Endothelial cell of umbilical vein (primary cell): ENCODE measurements at regions not wholly inside any gene's neighbourhood (a gene's known extent, or its start where the extent isn't known, plus 50 kb on each side); places are given as distances from the start of the nearest gene placed in this dataset.

Source experiments
- BruUV-seq: library from RNA; stranded (reverse); fragments of 400-500 nt; replicated peaks from 2 replicates; lab custom pipeline; 2021; lab: Mats Ljungman, UMichigan
- CTCF ChIA-PET: fragments of 300-600, 350-600 bp; sonication (Branson Sonifier 250); formaldehyde crosslinking; loops from one replicate; lab custom pipeline; 2021; ENCODE audit warnings: antibody characterized with exemption, inconsistent platforms; lab: Charles Lee
- POLR2A ChIA-PET: fragments of 300-600, 350-600 bp; sonication (Branson Sonifier 250); formaldehyde crosslinking; loops from one replicate; lab custom pipeline; 2021; ENCODE audit warnings: antibody characterized with exemption, inconsistent platforms; lab: Charles Lee
- DNase-seq: peaks from one replicate; pipeline ENCODE4 v3.0.0-alpha.2; 2011; ENCODE audit warnings: low read depth, low spot score
- FAIRE-seq: peaks from 2 replicates; lab custom pipeline; 2011; peaks lifted over from hg19 to GRCh38; lab: Jason Lieb, UNC
- H2AFZ ChIP-seq: 2 replicates; pipeline ENCODE4 v1.6.0; 2012; ENCODE audit warnings: low read depth, low read length, control low read depth, inconsistent platforms
- H3K27ac ChIP-seq: 2 replicates; pipeline ENCODE4 v1.5.1; 2011; ENCODE audit warnings: low read depth, mild to moderate bottlenecking, control low read depth, low read length, moderate library complexity; ENCODE audit not compliant: insufficient read depth
- H3K27me3 ChIP-seq, 2 experiments: 2 replicates each; pipeline versions ENCODE4 v1.6.0 to v1.6.1; 2011; ENCODE audit warnings: low read length in 2 of 2, mixed read lengths in 1 of 2; ENCODE audit not compliant: control insufficient read depth in 2 of 2, insufficient read depth in 2 of 2
- H3K36me3 ChIP-seq, 2 experiments: 2 replicates in 1 of 2; 3 replicates in 1 of 2; pipeline ENCODE4 v1.5.1; 2011; ENCODE audit warnings: low read length in 2 of 2, mild to moderate bottlenecking in 1 of 2, moderate library complexity in 1 of 2; ENCODE audit not compliant: control insufficient read depth in 2 of 2, insufficient read depth in 2 of 2; ENCODE audit errors: extremely low read depth in 1 of 2
- H3K4me1 ChIP-seq: 3 replicates; pipeline ENCODE4 v1.5.1; 2011; ENCODE audit warnings: mild to moderate bottlenecking, low read length; ENCODE audit not compliant: control insufficient read depth, insufficient read depth; ENCODE audit errors: extremely low read depth
- H3K4me2 ChIP-seq: 2 replicates; pipeline ENCODE4 v1.6.1; 2011; ENCODE audit warnings: low read length, control low read depth, mixed read lengths; ENCODE audit not compliant: insufficient read depth
- H3K4me3 ChIP-seq, 3 experiments: fragments of 200-600 bp in 1 of 3; sonication (generic), shearing (Covaris generic) in 1 of 3; replicated peaks in 1 of 3; 2 replicates each; pipeline ENCODE4 v1.5.1; 2011 to 2016; ENCODE audit warnings: control low read depth in 3 of 3, low read length in 3 of 3, mild to moderate bottlenecking in 2 of 3, inconsistent platforms in 1 of 3, low read depth in 1 of 3, moderate library complexity in 1 of 3; ENCODE audit not compliant: insufficient read depth in 1 of 3
- H3K79me2 ChIP-seq: 2 replicates; pipeline ENCODE4 v1.6.0; 2012; ENCODE audit warnings: low read length, inconsistent platforms; ENCODE audit not compliant: control insufficient read depth, insufficient read depth
- H3K9ac ChIP-seq: replicated peaks from 2 replicates; pipeline ENCODE3; 2011; ENCODE audit warnings: low read length, control low read depth; ENCODE audit not compliant: insufficient read depth; ENCODE audit errors: extremely low read depth
- H3K9me1 ChIP-seq: replicated peaks from 3 replicates; pipeline ENCODE4 v1.6.0; 2011; ENCODE audit warnings: mild to moderate bottlenecking, low read length; ENCODE audit not compliant: control insufficient read depth, insufficient read depth; ENCODE audit errors: extremely low read depth
- H3K9me3 ChIP-seq: replicated peaks from 2 replicates; pipeline ENCODE4 v1.5.1; 2012; ENCODE audit warnings: low read length, inconsistent platforms; ENCODE audit not compliant: control insufficient read depth, insufficient read depth
- H4K20me1 ChIP-seq: replicated peaks from 2 replicates; pipeline ENCODE3; 2011; ENCODE audit warnings: mild to moderate bottlenecking, low read length; ENCODE audit not compliant: control insufficient read depth, insufficient read depth; ENCODE audit errors: extremely low read depth
- EZH2 ChIP-seq: IDR thresholded peaks from 2 replicates; pipeline ENCODE4 v1.6.1; 2012; ENCODE audit warnings: borderline replicate concordance, low read depth, mild to moderate bottlenecking, moderate library complexity, low read length, inconsistent platforms; ENCODE audit not compliant: severe bottlenecking
- FOS ChIP-seq: IDR thresholded peaks from 2 replicates; pipeline ENCODE4 v1.6.1; 2011; ENCODE audit warnings: mild to moderate bottlenecking, low read length, moderate library complexity, borderline replicate concordance; ENCODE audit not compliant: insufficient read depth
- GATA2 ChIP-seq: IDR thresholded peaks from 2 replicates; pipeline ENCODE4 v1.7.0; 2011; ENCODE audit warnings: low read depth, mild to moderate bottlenecking, moderate library complexity, mixed read lengths, low read length; ENCODE audit not compliant: insufficient read length, insufficient read depth
- JUN ChIP-seq: IDR thresholded peaks from 2 replicates; pipeline ENCODE4 v1.6.1; 2011; ENCODE audit warnings: borderline replicate concordance, low read depth; ENCODE audit not compliant: insufficient read length, insufficient read depth
- MYC ChIP-seq: IDR thresholded peaks from one replicate; pipeline ENCODE4 v1.6.1; 2011; ENCODE audit warnings: mild to moderate bottlenecking, low read depth, low read length
- POLR2A ChIP-seq: IDR thresholded peaks from 2 replicates; pipeline ENCODE4 v1.6.1; 2012; ENCODE audit warnings: low read depth, mild to moderate bottlenecking, control low read depth, low read length
- POLR2AphosphoS5 ChIP-seq: IDR thresholded peaks from 2 replicates; pipeline ENCODE4 v1.6.1; 2012; ENCODE audit warnings: low read depth, mild to moderate bottlenecking, control low read depth, low read length, moderate library complexity; ENCODE audit not compliant: insufficient read depth
- dilution Hi-C: fragments of 300-500 bp; cut with MboI; formaldehyde crosslinking; loops from one replicate; pipeline ENCODE4 v1.15.0; 2019; ENCODE audit warnings: low sequenced_read_pairs; ENCODE audit not compliant: extremely low pct_ligation_motif_present
- intact Hi-C: fragments of 100-400 bp; cut with micrococcal nuclease; formaldehyde crosslinking; loops from one replicate; pipeline ENCODE4 v1.10.0; 2022
- TF ChIP-seq, protein P1 (sequence below): IDR thresholded peaks from 2 replicates; pipeline ENCODE4 v1.6.1; 2011; ENCODE audit not compliant: insufficient read depth, insufficient read length
- TF ChIP-seq, protein P2 (sequence below), 2 donors: IDR thresholded peaks; 1 replicate in 1 of 2; 2 replicates in 1 of 2; pipeline ENCODE4 v1.5.1; 2011; ENCODE audit warnings: low read length in 2 of 2, mild to moderate bottlenecking in 2 of 2, moderate library complexity in 2 of 2, control low read depth in 1 of 2, inconsistent platforms in 1 of 2, low read depth in 1 of 2; ENCODE audit not compliant: insufficient read depth in 1 of 2; ENCODE audit errors: extremely low read depth in 1 of 2

DNA sequence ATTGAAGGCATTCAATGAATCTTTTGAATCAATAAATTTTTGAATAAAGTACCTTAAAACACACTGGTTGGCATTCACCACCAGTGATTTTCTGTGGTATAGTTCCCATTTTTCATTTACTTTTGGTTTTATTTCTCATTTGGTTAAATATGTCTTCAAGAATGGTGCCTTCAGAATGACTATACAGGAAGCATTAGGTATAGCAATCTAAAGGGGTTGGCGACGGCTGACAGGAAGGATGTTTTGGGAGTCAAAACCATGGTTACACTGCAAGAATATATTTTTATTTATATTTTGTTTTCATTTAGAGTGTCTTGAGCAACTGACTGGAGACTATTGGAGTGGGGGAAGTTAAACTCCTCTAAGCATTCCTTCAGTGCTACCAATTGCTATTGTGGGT is 235.7 kb downstream of the HTR1A start:
- no peaks in the 10 kb centered on the region for H3K9me1 ChIP-seq
- no peaks in the 10 kb centered on the region for H4K20me1 ChIP-seq
- POLR2A ChIA-PET = no interaction called here
- intact Hi-C loops (no loop called here), dilution Hi-C loops (no loop called here)
- no peak for DNase-seq
- H3K79me2 ChIP-seq = no peaks in the 10 kb centered on the region
- FAIRE-seq = no peak
- no peak overlapping the region for H3K9ac ChIP-seq
- H3K4me3 ChIP-seq = no peak overlapping the region
- no peak overlapping the region for H3K27ac ChIP-seq
- no peak overlapping the region for H3K4me2 ChIP-seq
- H2AFZ ChIP-seq = no peak overlapping the region
- H3K27me3 ChIP-seq = no peaks in the 10 kb centered on the region
- no peaks in the 10 kb centered on the region for H3K4me1 ChIP-seq
- BruUV-seq = no TSS peak
- no peaks in the 10 kb centered on the region for H3K9me3 ChIP-seq
- CTCF ChIA-PET = no interaction called here
- H3K36me3 ChIP-seq = no peaks in the 10 kb centered on the region
- no peak for TF ChIP-seq JUN
- no peak for TF ChIP-seq FOS
- TF ChIP-seq MYC = no peak
- TF ChIP-seq POLR2AphosphoS5 = no peak
- TF ChIP-seq, protein P1, sequence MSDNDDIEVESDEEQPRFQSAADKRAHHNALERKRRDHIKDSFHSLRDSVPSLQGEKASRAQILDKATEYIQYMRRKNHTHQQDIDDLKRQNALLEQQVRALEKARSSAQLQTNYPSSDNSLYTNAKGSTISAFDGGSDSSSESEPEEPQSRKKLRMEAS = no peak
- TF ChIP-seq, protein P2, sequence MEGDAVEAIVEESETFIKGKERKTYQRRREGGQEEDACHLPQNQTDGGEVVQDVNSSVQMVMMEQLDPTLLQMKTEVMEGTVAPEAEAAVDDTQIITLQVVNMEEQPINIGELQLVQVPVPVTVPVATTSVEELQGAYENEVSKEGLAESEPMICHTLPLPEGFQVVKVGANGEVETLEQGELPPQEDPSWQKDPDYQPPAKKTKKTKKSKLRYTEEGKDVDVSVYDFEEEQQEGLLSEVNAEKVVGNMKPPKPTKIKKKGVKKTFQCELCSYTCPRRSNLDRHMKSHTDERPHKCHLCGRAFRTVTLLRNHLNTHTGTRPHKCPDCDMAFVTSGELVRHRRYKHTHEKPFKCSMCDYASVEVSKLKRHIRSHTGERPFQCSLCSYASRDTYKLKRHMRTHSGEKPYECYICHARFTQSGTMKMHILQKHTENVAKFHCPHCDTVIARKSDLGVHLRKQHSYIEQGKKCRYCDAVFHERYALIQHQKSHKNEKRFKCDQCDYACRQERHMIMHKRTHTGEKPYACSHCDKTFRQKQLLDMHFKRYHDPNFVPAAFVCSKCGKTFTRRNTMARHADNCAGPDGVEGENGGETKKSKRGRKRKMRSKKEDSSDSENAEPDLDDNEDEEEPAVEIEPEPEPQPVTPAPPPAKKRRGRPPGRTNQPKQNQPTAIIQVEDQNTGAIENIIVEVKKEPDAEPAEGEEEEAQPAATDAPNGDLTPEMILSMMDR (IDR thresholded peaks at IDR 0.05; ENCODE audit: extremely low read depth in 1 of 2, insufficient read depth in 1 of 2, low read depth in 1 of 2, low read length in 2 of 2) = no peak
- TF ChIP-seq EZH2 = no peak
- TF ChIP-seq GATA2 = no peak
- TF ChIP-seq POLR2A = no peak
